Astrocyte of the spinal cord (primary cell): ENCODE measurements at regions not wholly inside any gene's neighbourhood (a gene's known extent, or its start where the extent isn't known, plus 50 kb on each side); places are given as distances from the start of the nearest gene placed in this dataset.

Experiments used
- DNase-seq: peaks from one replicate; pipeline ENCODE4 v3.0.0; 2011; ENCODE audit warnings: low read depth, low spot score
- H3K4me3 ChIP-seq: 2 replicates; pipeline ENCODE4 v1.5.1; 2011; ENCODE audit warnings: low read depth, mild to moderate bottlenecking, low read length, moderate library complexity
- in situ Hi-C: cut with HindIII; loops from 2 replicates; pipeline ENCODE4 v1.10.0; 2017; ENCODE audit warnings: low sequenced_read_pairs
- TF ChIP-seq, protein P1 (sequence below): IDR thresholded peaks from 2 replicates; pipeline ENCODE4 v1.5.1; 2012; ENCODE audit warnings: low read depth, mild to moderate bottlenecking, low read length, inconsistent platforms

DNA sequence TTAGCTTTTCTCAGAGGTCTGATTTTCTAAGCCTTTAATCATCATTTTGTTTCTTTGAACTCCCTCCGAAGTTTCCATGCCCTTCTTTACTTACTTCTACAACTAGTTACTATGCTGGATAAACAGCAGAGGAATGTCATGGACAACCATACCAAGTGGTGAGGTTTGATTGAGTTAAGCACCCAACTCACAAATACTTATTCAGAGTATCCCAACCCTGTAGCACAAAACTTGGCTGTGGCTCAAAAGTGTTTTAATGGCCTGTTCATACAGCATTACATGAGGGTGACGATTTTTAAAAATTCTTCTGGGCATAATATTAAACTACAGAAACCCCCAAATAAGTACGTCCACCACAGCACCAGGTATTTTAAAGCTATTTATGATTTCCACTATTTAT, 946.8 kb upstream of the SOX9 start:
- no peak for DNase-seq
- in situ Hi-C loops = no loop called here
- no peak overlapping the region for H3K4me3 ChIP-seq
- TF ChIP-seq, protein P1, sequence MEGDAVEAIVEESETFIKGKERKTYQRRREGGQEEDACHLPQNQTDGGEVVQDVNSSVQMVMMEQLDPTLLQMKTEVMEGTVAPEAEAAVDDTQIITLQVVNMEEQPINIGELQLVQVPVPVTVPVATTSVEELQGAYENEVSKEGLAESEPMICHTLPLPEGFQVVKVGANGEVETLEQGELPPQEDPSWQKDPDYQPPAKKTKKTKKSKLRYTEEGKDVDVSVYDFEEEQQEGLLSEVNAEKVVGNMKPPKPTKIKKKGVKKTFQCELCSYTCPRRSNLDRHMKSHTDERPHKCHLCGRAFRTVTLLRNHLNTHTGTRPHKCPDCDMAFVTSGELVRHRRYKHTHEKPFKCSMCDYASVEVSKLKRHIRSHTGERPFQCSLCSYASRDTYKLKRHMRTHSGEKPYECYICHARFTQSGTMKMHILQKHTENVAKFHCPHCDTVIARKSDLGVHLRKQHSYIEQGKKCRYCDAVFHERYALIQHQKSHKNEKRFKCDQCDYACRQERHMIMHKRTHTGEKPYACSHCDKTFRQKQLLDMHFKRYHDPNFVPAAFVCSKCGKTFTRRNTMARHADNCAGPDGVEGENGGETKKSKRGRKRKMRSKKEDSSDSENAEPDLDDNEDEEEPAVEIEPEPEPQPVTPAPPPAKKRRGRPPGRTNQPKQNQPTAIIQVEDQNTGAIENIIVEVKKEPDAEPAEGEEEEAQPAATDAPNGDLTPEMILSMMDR = no peak

DNA sequence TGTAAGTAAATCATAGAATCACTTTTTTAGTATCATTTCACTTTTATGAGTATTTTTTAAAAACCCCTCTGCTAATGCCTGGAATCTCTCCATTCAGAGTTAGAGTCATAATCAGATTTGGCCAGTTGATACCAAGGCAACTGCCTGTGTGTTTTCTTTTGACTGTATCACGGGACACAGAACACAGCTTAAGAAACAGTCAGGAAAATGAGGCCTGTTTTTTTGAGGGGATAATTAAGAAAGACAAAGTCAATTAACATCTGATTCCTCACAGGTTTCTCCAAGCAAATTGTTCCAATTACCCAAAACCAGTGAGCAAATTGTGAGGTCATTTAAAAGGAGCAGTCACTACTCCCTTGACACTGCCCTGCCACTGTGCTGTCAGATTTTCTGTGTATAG, 944.5 kb upstream of the SOX9 start:
- TF ChIP-seq, protein P1 = no peak
- in situ Hi-C loops = no loop called here
- no peak overlapping the region for H3K4me3 ChIP-seq
- DNase-seq = no peak

DNA sequence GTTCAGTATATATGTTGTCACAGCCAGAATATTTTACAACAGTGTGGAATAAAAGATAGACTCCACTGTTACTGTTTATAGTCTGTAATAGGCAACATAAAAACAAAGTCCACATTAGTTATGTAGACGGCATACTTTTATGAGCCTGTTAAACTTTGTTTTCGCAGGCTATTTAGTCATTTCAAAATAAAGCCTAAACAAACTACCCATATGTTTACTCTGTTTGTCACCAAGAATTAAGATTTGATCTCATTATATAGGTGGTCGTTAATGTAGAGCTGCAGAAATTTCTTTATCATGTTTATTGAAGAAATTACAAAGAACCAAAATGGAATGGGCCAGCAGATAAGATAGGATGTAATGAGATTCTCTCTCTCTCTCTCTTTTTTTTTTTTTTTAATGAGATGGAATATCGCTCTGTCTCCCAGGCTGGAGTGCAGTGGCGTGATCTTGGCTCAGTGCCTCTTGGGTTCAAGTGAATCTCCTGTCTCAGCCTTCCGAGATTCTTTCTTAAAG, 943.8 kb upstream of the SOX9 start:
- DNase-seq = no peak
- TF ChIP-seq, protein P1 = no peak
- in situ Hi-C loops = no loop called here
- H3K4me3 ChIP-seq = no peak overlapping the region

DNA sequence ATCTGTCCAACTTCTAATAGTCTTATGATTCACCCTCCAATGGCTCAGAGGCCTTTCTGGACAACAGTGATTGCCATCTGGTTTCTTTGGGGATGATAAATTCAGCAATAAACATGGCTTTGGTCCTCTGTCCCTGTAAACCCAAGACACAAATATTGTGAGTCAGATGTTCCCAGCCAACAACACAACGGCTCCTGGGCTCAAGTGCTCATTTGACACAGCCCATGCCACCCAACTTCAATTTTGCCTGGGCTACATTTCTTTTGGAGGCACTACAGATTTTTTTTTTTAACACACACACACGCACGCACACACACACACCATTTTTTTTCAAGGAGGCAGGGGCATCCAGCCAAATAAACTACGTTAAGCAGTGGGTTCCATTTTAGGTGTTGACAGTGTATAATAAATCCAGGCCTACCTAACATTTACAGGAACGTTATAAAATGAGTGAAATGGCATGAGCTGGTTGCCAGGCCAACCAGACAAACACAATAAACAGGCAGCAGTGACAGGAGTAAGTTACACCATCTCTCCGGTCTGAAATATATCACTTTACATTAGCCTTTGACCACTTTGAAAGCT, 939.9 kb upstream of the SOX9 start:
- in situ Hi-C loops = no loop called here
- no peak overlapping the region for H3K4me3 ChIP-seq
- DNase-seq = peak; percentile 81
- TF ChIP-seq, protein P1 = no peak

DNA sequence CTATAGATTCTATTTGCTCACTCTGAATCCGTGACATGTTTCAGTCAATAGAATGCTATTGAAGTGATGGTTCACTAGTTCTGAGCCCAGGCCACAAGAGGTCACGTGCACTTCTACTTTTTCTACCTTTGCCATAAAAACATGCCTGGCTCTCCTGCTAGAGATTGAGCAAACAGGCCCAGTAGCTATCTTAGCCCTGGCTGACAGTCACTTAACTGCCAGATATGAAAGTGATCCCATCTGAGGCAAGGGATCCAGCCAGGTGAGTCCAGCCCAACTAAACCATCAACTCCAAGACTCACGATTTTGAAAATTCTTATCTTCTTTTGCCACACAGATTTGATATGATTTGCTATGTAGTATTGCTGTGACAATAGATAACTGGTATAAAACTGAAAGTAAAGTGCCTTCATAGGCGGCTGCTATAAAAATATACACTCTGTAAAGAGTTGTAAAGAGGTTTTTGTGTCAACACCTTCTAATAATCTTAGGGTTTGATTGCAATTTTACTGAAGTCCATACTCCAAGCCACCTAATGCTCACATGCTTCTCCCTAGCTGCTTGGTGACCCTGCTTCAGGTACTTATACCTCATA, 937.7 kb upstream of the SOX9 start:
- in situ Hi-C loops = no loop called here
- no peak overlapping the region for H3K4me3 ChIP-seq
- DNase-seq = no peak
- TF ChIP-seq, protein P1 = no peak

DNA sequence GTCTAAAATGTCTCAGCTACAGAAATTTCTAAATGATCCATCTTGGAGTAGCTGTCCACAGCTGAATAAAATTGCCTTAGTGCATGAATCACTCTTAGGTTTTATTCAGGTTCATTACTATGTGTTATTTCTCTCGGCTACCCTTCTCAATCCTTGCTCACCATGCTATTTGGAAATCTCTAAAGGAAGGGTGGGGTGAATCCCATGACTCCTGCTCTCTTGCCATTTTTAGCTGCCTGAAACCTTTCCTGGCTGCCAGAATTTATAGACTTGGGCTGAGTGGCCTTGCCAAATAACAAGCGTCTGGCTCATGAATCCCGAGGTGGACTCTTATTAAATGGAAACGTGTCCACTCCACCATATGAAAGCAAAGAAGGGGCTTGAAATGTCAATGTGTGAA, 936.1 kb upstream of the SOX9 start:
- TF ChIP-seq, protein P1 = no peak
- DNase-seq = no peak
- in situ Hi-C loops = no loop called here
- no peak overlapping the region for H3K4me3 ChIP-seq
